GM12878 (cell line): ENCODE measurements at regions not wholly inside any gene's neighbourhood (a gene's known extent, or its start where the extent isn't known, plus 50 kb on each side); places are given as distances from the start of the nearest gene placed in this dataset.

Experiments
- ATAC-seq: fragments of 200-7000 bp; cut with Tn5 transposase; 3 replicates; pipeline ENCODE4 v1.9.1; 2020; ENCODE audit warnings: mild to moderate bottlenecking, moderate library complexity
- BruUV-seq: library from RNA; stranded (reverse); fragments of 400-500 nt; replicated peaks from 2 replicates; lab custom pipeline; 2021; lab: Mats Ljungman, UMichigan
- CTCF ChIA-PET: fragments of 300-600 bp; sonication (Branson Sonifier 250); formaldehyde crosslinking; extraction: SDS; loops from one replicate; lab custom pipeline; 2021; ENCODE audit warnings: inconsistent platforms; lab: Yijun Ruan, JAX
- POLR2A ChIA-PET: fragments of 350-600 bp; formaldehyde crosslinking; extraction: SDS; loops from one replicate; lab custom pipeline; 2021; ENCODE audit warnings: inconsistent platforms; lab: Charles Lee
- RAD21 ChIA-PET: fragments of 300-600 bp; sonication (Branson Sonifier 250); formaldehyde crosslinking; loops from one replicate; lab custom pipeline; 2023; ENCODE audit warnings: antibody characterized with exemption; ENCODE audit not compliant: unreplicated experiment; lab: Charles Lee
- SMC1A ChIA-PET: fragments of 300-600 bp; sonication (Branson Sonifier 250); formaldehyde crosslinking; loops from one replicate; lab custom pipeline; 2023; ENCODE audit not compliant: unreplicated experiment, uncharacterized antibody; lab: Charles Lee
- DNase-seq: peaks from one replicate; pipeline ENCODE4 v3.0.0-alpha.2; 2011; ENCODE audit warnings: low read depth, low spot score
- FAIRE-seq: peaks from 3 replicates; lab custom pipeline; 2011; peaks lifted over from hg19 to GRCh38; lab: Jason Lieb, UNC
- H2AFZ ChIP-seq: 2 replicates; pipeline ENCODE4 v1.6.0; 2011; ENCODE audit warnings: low read depth, low read length, control low read depth; ENCODE audit not compliant: control insufficient read depth
- H3K27ac ChIP-seq: 2 replicates; pipeline ENCODE4 v1.5.1; 2011; ENCODE audit warnings: control low read depth; ENCODE audit not compliant: control insufficient read depth, insufficient read depth
- H3K27me3 ChIP-seq, 2 experiments: replicated peaks in 1 of 2; 2 replicates each; pipeline versions ENCODE4 v1.6.0 to v1.6.1; 2011; ENCODE audit warnings: low read length in 1 of 2; ENCODE audit not compliant: control insufficient read depth in 2 of 2, insufficient read depth in 2 of 2
- H3K36me3 ChIP-seq, 2 experiments: 2 replicates each; pipeline ENCODE4 v1.5.1; 2011; ENCODE audit warnings: low read length in 1 of 2; ENCODE audit not compliant: control insufficient read depth in 2 of 2, insufficient read depth in 2 of 2
- H3K4me1 ChIP-seq: 2 replicates; pipeline ENCODE4 v1.6.1; 2011; ENCODE audit warnings: mild to moderate bottlenecking, low read length, moderate library complexity, mixed read lengths; ENCODE audit not compliant: control insufficient read depth, insufficient read depth
- H3K4me2 ChIP-seq: 2 replicates; pipeline ENCODE4 v1.6.0; 2011; ENCODE audit warnings: control low read depth; ENCODE audit not compliant: control insufficient read depth, insufficient read depth
- H3K4me3 ChIP-seq: fragments of 200-600 bp; sonication (generic); 2 replicates; pipeline ENCODE4 v1.5.1; 2016
- H3K79me2 ChIP-seq: 2 replicates; pipeline ENCODE4 v1.6.0; 2011; ENCODE audit warnings: low read length; ENCODE audit not compliant: control insufficient read depth, insufficient read depth
- H3K9ac ChIP-seq: 2 replicates; pipeline ENCODE4 v1.8.0; 2011; ENCODE audit warnings: low read length, control low read depth, mixed read lengths; ENCODE audit not compliant: control insufficient read depth, insufficient read depth
- H3K9me3 ChIP-seq: replicated peaks from 3 replicates; pipeline ENCODE4 v1.5.1; 2011; ENCODE audit warnings: mild to moderate bottlenecking, low read length; ENCODE audit not compliant: control insufficient read depth, insufficient read depth
- H4K20me1 ChIP-seq: 2 replicates; pipeline ENCODE4 v1.6.0; 2011; ENCODE audit not compliant: control insufficient read depth, insufficient read depth
- BCL11A ChIP-seq: IDR thresholded peaks from 2 replicates; pipeline ENCODE4 v1.6.1; 2011; ENCODE audit warnings: low read depth, low read length
- MEF2A ChIP-seq: IDR thresholded peaks from 2 replicates; pipeline ENCODE4 v1.6.1; 2011; ENCODE audit warnings: low read depth, mild to moderate bottlenecking, low read length, moderate library complexity; ENCODE audit not compliant: insufficient read depth
- ZBTB40 ChIP-seq: fragments of 450-650 bp; IDR thresholded peaks from 2 replicates; pipeline ENCODE4 v1.6.1; 2016; ENCODE audit warnings: mild to moderate bottlenecking, moderate library complexity, borderline replicate concordance
- WGBS: methylation state at CpG from one replicate; pipeline ENCODE4 v1.1.6; 2016; ENCODE audit warnings: low lambda C conversion rate; ENCODE audit not compliant: insufficient replicate concordance, insufficient coverage; ENCODE audit errors: missing lambda C conversion rate; 5-methylcytosine and 5-hydroxymethylcytosine counted together
- in situ Hi-C: fragments of 300-500 bp; cut with MboI; formaldehyde crosslinking; loops from 9 replicates; pipeline ENCODE4 v1.14.3; 2018; ENCODE audit warnings: mixed read lengths
- intact Hi-C: fragments of 100-400 bp; cut with micrococcal nuclease; formaldehyde crosslinking; loops from one replicate; pipeline ENCODE4 v1.14.2; 2022; ENCODE audit not compliant: unreplicated experiment

GRCh38 chr11:112448806-112449205 is 188.1 kb upstream of the PLET1 start:
- no peak overlapping the region for H2AFZ ChIP-seq
- H3K36me3 ChIP-seq: no peaks in the 10 kb centered on the region
- ChIA-PET POLR2A (no interaction called here), CTCF (interaction anchor here (1.4 kb wide), 1 partner anchor 137 kb away, joined by 3 read pairs; no protein-coding TSS in a partner anchor), SMC1A (no interaction called here), RAD21 (no interaction called here)
- no peaks in the 10 kb centered on the region for H3K4me1 ChIP-seq
- H3K9ac ChIP-seq: no peak overlapping the region
- no peak for ATAC-seq
- no peak overlapping the region for H3K27ac ChIP-seq
- H3K9me3 ChIP-seq: no peaks in the 10 kb centered on the region; the same call in 1 of the 3 replicates
- no TSS peak for BruUV-seq
- H3K79me2 ChIP-seq: no peaks in the 10 kb centered on the region
- no peak for FAIRE-seq
- no peak for DNase-seq
- intact Hi-C loops (no loop called here), in situ Hi-C loops (no loop called here)
- H3K4me2 ChIP-seq: no peak overlapping the region
- H4K20me1 ChIP-seq: no peaks in the 10 kb centered on the region
- no peaks in the 10 kb centered on the region for H3K27me3 ChIP-seq
- no peak overlapping the region for H3K4me3 ChIP-seq
- WGBS: 77% methylated on average over 1 of the region's 1 CpG
- TF ChIP-seq BCL11A: no peak
- no peak for TF ChIP-seq MEF2A
- no peak for TF ChIP-seq ZBTB40
